ENCODE measurements at regions not wholly inside any gene's neighbourhood (a gene's known extent, or its start where the extent isn't known, plus 50 kb on each side); places are given as distances from the start of the nearest gene placed in this dataset.

DNA sequence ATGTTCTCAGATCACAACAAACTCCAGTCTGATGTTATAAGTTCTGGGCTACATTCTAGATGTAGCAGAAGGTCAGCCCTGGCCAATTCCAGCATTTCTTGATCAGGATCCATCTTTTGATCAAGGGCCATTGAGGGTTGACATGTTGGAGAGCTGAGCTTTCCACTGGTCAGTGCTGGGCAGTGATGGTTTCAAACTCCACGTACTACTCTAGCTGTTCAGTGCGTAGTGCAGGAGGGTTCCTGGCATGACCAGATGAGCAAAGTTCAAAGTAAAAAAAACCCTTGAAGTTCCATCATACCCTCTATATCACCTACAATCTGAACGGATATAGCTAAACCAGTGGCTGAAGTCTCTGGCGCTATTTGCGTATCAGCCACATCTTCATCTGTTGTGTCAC, 210.4 kb upstream of the OSR1 start:
- TF ChIP-seq, protein P1, sequence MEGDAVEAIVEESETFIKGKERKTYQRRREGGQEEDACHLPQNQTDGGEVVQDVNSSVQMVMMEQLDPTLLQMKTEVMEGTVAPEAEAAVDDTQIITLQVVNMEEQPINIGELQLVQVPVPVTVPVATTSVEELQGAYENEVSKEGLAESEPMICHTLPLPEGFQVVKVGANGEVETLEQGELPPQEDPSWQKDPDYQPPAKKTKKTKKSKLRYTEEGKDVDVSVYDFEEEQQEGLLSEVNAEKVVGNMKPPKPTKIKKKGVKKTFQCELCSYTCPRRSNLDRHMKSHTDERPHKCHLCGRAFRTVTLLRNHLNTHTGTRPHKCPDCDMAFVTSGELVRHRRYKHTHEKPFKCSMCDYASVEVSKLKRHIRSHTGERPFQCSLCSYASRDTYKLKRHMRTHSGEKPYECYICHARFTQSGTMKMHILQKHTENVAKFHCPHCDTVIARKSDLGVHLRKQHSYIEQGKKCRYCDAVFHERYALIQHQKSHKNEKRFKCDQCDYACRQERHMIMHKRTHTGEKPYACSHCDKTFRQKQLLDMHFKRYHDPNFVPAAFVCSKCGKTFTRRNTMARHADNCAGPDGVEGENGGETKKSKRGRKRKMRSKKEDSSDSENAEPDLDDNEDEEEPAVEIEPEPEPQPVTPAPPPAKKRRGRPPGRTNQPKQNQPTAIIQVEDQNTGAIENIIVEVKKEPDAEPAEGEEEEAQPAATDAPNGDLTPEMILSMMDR (conservative IDR thresholded peaks at IDR 0.05), result no peak
- peaks cover under 1% of the 10 kb centered on the region; the same call in 1 of the 2 replicates for H3K27me3 Mint-ChIP-seq (ENCODE audit: low read depth)
- WGBS (ENCODE audit: extremely low coverage, insufficient read length, low lambda C conversion rate), result no CpG with 5 or more reads among the region's 5 CpGs

More for the DNA sequence above, 210.4 kb upstream of the OSR1 start:
- no peak overlapping the region for H2BK15ac ChIP-seq (ENCODE audit: low read depth, low read length)
- H3K23ac ChIP-seq (ENCODE audit: insufficient read length, low read depth, low read length), result no peak overlapping the region
- H3K23me2 ChIP-seq (ENCODE audit: insufficient read length, low read depth, low read length, poor library complexity, severe bottlenecking), result no peaks in the 10 kb centered on the region
- Mint-ChIP-seq H3K4me3 (no peak overlapping the region), H3K4me1 (peaks cover 8 to 10% of the 10 kb centered on the region in 2 experiments), H3K36me3 (ENCODE audit: insufficient read depth in 1 of 3, low read depth in 3 of 3) (no peaks in the 10 kb centered on the region), H3K9me3 (peaks cover 0 to 2% of the 10 kb centered on the region in 2 experiments; a peak in 1 of 5 replicates), H3K27ac (no peak overlapping the region)
- no peak overlapping the region for H4K5ac ChIP-seq (ENCODE audit: insufficient read length, low read depth, low read length)
- H4K8ac ChIP-seq (replicated peaks; ENCODE audit: insufficient read length, low read depth, low read length), result no peak overlapping the region
- no peaks in the 10 kb centered on the region for H4K20me1 ChIP-seq (ENCODE audit: control insufficient read depth, insufficient read depth, insufficient read length)
- H3K14ac ChIP-seq (ENCODE audit: insufficient read depth, low read length), result no peak overlapping the region
- H3K9me3 ChIP-seq (ENCODE audit: control insufficient read depth, low read depth, low read length), result no peaks in the 10 kb centered on the region
- H2AFZ ChIP-seq (ENCODE audit: low read length), result no peak overlapping the region
- no peak overlapping the region for H2BK120ac ChIP-seq (ENCODE audit: low read depth, low read length, poor library complexity, severe bottlenecking)
- H3K4me1 ChIP-seq (ENCODE audit: insufficient read depth, low read length), result 0 out of 2 replicates have a peak, but pooled peaks cover 3% of the 10 kb centered on the region
- no peak overlapping the region for H3T11ph ChIP-seq (ENCODE audit: low read length)
- no peak overlapping the region for H3K18ac ChIP-seq (ENCODE audit: insufficient read length, low read depth, low read length)
- no peaks in the 10 kb centered on the region for H3K27me3 ChIP-seq (ENCODE audit: insufficient read depth, low read length)
- H3K56ac ChIP-seq (ENCODE audit: insufficient read length, low read depth, low read length), result no peak overlapping the region
- H3K27ac ChIP-seq (ENCODE audit: insufficient read length, low read depth, low read length), result no peak overlapping the region
- no peak overlapping the region for H3K9ac ChIP-seq (ENCODE audit: extremely low read depth, insufficient read length, low read length)
- H2BK12ac ChIP-seq (ENCODE audit: insufficient read length, low read depth, low read length), result no peak overlapping the region
- no peak overlapping the region for H3K4me2 ChIP-seq (ENCODE audit: insufficient read depth, insufficient read length, low read length)
- H4K91ac ChIP-seq (ENCODE audit: insufficient read length, low read depth, low read length), result no peak overlapping the region
- no peak overlapping the region for H3K4ac ChIP-seq (ENCODE audit: low read depth, low read length)
- H3K79me2 ChIP-seq (ENCODE audit: insufficient read depth, low read length), result no peaks in the 10 kb centered on the region
- H2AK5ac ChIP-seq (ENCODE audit: insufficient read length, low read length), result no peak overlapping the region
- no peak overlapping the region for H2BK5ac ChIP-seq (ENCODE audit: insufficient read length, low read length)
- no peaks in the 10 kb centered on the region for H3K79me1 ChIP-seq (ENCODE audit: insufficient read depth, low read depth, low read length, poor library complexity, severe bottlenecking)
- DNase-seq, result no peak
- no peak overlapping the region for H2BK20ac ChIP-seq (ENCODE audit: low read depth, low read length, poor library complexity, severe bottlenecking)

Data from H9 (cell line).